AG04449 (cell line): ENCODE measurements at regions not wholly inside any gene's neighbourhood (a gene's known extent, or its start where the extent isn't known, plus 50 kb on each side); places are given as distances from the start of the nearest gene placed in this dataset.

Experiments used
- CTCF ChIA-PET: fragments of 350-600 bp; formaldehyde crosslinking; extraction: SDS; loops from one replicate; lab custom pipeline; 2021; ENCODE audit warnings: antibody characterized with exemption; lab: Yijun Ruan, JAX
- POLR2A ChIA-PET: fragments of 400-600, 350-600 bp; formaldehyde crosslinking; extraction: SDS; loops from one replicate; lab custom pipeline; 2020; ENCODE audit warnings: antibody characterized with exemption, inconsistent platforms; lab: Yijun Ruan, JAX
- DNase-seq: peaks from one replicate; pipeline ENCODE4 v3.0.0-alpha.2; 2010; ENCODE audit warnings: low read depth, low spot score
- H3K4me3 ChIP-seq: 2 replicates; pipeline ENCODE4 v1.5.1; 2011; ENCODE audit warnings: low read depth, mild to moderate bottlenecking, control low read depth, low read length
- CTCF ChIP-seq: IDR thresholded peaks from one replicate; pipeline ENCODE4 v1.5.1; 2011; ENCODE audit warnings: mild to moderate bottlenecking, moderate library complexity, low read length, control low read depth, inconsistent platforms; ENCODE audit not compliant: insufficient read depth; ENCODE audit errors: missing control alignments

GRCh38 chr18:57898506-57899124 lies 95.5 kb upstream of the ATP8B1 start:
- H3K4me3 ChIP-seq: no peak overlapping the region
- DNase-seq: peak; percentile 88
- POLR2A ChIA-PET: interaction anchor here (0.6 to 1.3 kb wide), 2 partner anchors 115 to 680 kb away, joined by 3 read pairs; no protein-coding TSS in a partner anchor
- CTCF ChIA-PET: interaction anchor here (0.9 to 3.1 kb wide), 6 partner anchors 9 to 237 kb away, joined by 3 to 15 read pairs (median 8); no protein-coding TSS in a partner anchor
- TF ChIP-seq CTCF: no peak

GRCh38 chr18:57895182-57895581 lies 92.1 kb upstream of the ATP8B1 start:
- CTCF ChIA-PET: interaction anchor here (1.2 kb wide), 1 partner anchor 13 kb away, joined by 8 read pairs; no protein-coding TSS in a partner anchor

GRCh38 chr18:57891707-57892391 lies 88.7 kb upstream of the ATP8B1 start:
- no peak for DNase-seq
- no peak overlapping the region for H3K4me3 ChIP-seq
- ChIA-PET CTCF (interaction anchor here (0.5 to 3.2 kb wide), 4 partner anchors 8 to 244 kb away, joined by 4 to 28 read pairs (median 4); partner anchors contain the start of gene NEDD4L), POLR2A (no interaction called here)
- no peak for TF ChIP-seq CTCF

More at GRCh38 chr18:57895182-57895581, 92.1 kb upstream of the ATP8B1 start:
- TF ChIP-seq CTCF: no peak
- DNase-seq: no peak
- POLR2A ChIA-PET: no interaction called here
- no peak overlapping the region for H3K4me3 ChIP-seq

GRCh38 chr18:57890266-57890665 lies 87.2 kb upstream of the ATP8B1 start:
- ChIA-PET CTCF (interaction anchor here (0.7 to 3.2 kb wide), 3 partner anchors 8 to 231 kb away, joined by 3 to 28 read pairs (median 4); no protein-coding TSS in a partner anchor), POLR2A (no interaction called here)
- no peak overlapping the region for H3K4me3 ChIP-seq
- no peak for TF ChIP-seq CTCF
- no peak for DNase-seq

- no peak for DNase-seq
- ChIA-PET POLR2A (no interaction called here), CTCF (interaction anchor here (1.2 to 3.2 kb wide), 3 partner anchors 8 to 14 kb away, joined by 3 to 28 read pairs (median 4); no protein-coding TSS in a partner anchor)
- TF ChIP-seq CTCF: no peak
- no peak overlapping the region for H3K4me3 ChIP-seq
Observed at GRCh38 chr18:57889841-57890240, 86.7 kb upstream of the ATP8B1 start.
